RWPE2 (cell line): ENCODE measurements at regions not wholly inside any gene's neighbourhood (a gene's known extent, or its start where the extent isn't known, plus 50 kb on each side); places are given as distances from the start of the nearest gene placed in this dataset.

Experiments used
- ATAC-seq: fragments of 200-7000 bp; cut with Tn5 transposase; 3 replicates; pipeline ENCODE4 v1.9.1; 2021; ENCODE audit warnings: low read depth
- DNase-seq: peaks from one replicate; pipeline ENCODE4 v3.0.0-alpha.2; 2020; ENCODE audit warnings: low spot score
- H3K27ac ChIP-seq: fragments of 450-650 bp; 2 replicates; pipeline ENCODE4 v1.5.1; 2017; ENCODE audit warnings: mild to moderate bottlenecking; ENCODE audit not compliant: poor library complexity, severe bottlenecking
- H3K27me3 ChIP-seq: fragments of 250-450 bp; sonication (Bioruptor Pico); 2 replicates; pipeline ENCODE4 v1.5.1; 2021; ENCODE audit warnings: mild to moderate bottlenecking, moderate library complexity; ENCODE audit not compliant: insufficient read depth, poor library complexity, severe bottlenecking
- H3K36me3 ChIP-seq: fragments of 250-450 bp; sonication (Bioruptor Pico); 2 replicates; pipeline ENCODE4 v1.5.1; 2020; ENCODE audit warnings: low read depth, mild to moderate bottlenecking, moderate library complexity
- H3K4me1 ChIP-seq: fragments of 250-450 bp; sonication (Bioruptor Pico); 2 replicates; pipeline ENCODE4 v1.5.1; 2021; ENCODE audit warnings: mild to moderate bottlenecking, moderate library complexity; ENCODE audit not compliant: insufficient read depth, poor library complexity, severe bottlenecking
- H3K4me3 ChIP-seq: fragments of 250-450 bp; sonication (Bioruptor Pico); 2 replicates; pipeline ENCODE4 v1.5.1; 2021; ENCODE audit warnings: mild to moderate bottlenecking, moderate library complexity; ENCODE audit not compliant: severe bottlenecking
- H3K9me3 ChIP-seq: fragments of 250-450 bp; sonication (Bioruptor Pico); 2 replicates; pipeline ENCODE4 v1.5.1; 2021; ENCODE audit warnings: mild to moderate bottlenecking, moderate library complexity; ENCODE audit not compliant: severe bottlenecking
- CTCF ChIP-seq: fragments of 450-650 bp; IDR thresholded peaks from one replicate; pipeline ENCODE4 v1.5.1; 2017; ENCODE audit warnings: mild to moderate bottlenecking, moderate library complexity; ENCODE audit not compliant: poor library complexity, severe bottlenecking

GRCh38 chr7:109986701-109987100, 1104.2 kb upstream of the LRRN3 start:
- Histone ChIP-seq H3K27ac (no peak overlapping the region), H3K27me3 (no peaks in the 10 kb centered on the region), H3K4me3 (no peak overlapping the region), H3K4me1 (no peaks in the 10 kb centered on the region), H3K9me3 (no peaks in the 10 kb centered on the region), H3K36me3 (no peaks in the 10 kb centered on the region)
- TF ChIP-seq CTCF: no peak
- no peak for ATAC-seq
- no peak for DNase-seq

GRCh38 chr7:109996411-109996810, 1094.5 kb upstream of the LRRN3 start:
- no peak overlapping the region for H3K4me3 ChIP-seq
- no peak for TF ChIP-seq CTCF
- ATAC-seq: no peak
- no peaks in the 10 kb centered on the region for H3K9me3 ChIP-seq
- H3K27me3 ChIP-seq: no peaks in the 10 kb centered on the region
- H3K27ac ChIP-seq: no peak overlapping the region
- H3K36me3 ChIP-seq: no peaks in the 10 kb centered on the region
- no peaks in the 10 kb centered on the region for H3K4me1 ChIP-seq
- DNase-seq: no peak

- DNase-seq (no peak), ATAC-seq (no peak)
- TF ChIP-seq CTCF: no peak
- H3K9me3 ChIP-seq: no peaks in the 10 kb centered on the region
- no peaks in the 10 kb centered on the region for H3K36me3 ChIP-seq
- no peaks in the 10 kb centered on the region for H3K27me3 ChIP-seq
- H3K4me3 ChIP-seq: no peak overlapping the region
- no peaks in the 10 kb centered on the region for H3K4me1 ChIP-seq
- no peak overlapping the region for H3K27ac ChIP-seq
Measured at GRCh38 chr7:109996927-109997326, 1094.0 kb upstream of the LRRN3 start.

- TF ChIP-seq CTCF: no peak
- ATAC-seq: no peak
Measured at GRCh38 chr7:109997837-109998236, 1093.1 kb upstream of the LRRN3 start.

GRCh38 chr7:110001254-110001938, 1089.5 kb upstream of the LRRN3 start:
- ATAC-seq (no peak), DNase-seq (no peak)
- H3K27ac ChIP-seq: no peak overlapping the region
- no peak for TF ChIP-seq CTCF
- H3K9me3 ChIP-seq: no peaks in the 10 kb centered on the region
- no peak overlapping the region for H3K4me3 ChIP-seq
- H3K27me3 ChIP-seq: no peaks in the 10 kb centered on the region
- H3K4me1 ChIP-seq: no peaks in the 10 kb centered on the region
- H3K36me3 ChIP-seq: no peaks in the 10 kb centered on the region

More at GRCh38 chr7:109997837-109998236, 1093.1 kb upstream of the LRRN3 start:
- no peaks in the 10 kb centered on the region for H3K9me3 ChIP-seq
- no peak for DNase-seq
- H3K4me1 ChIP-seq: no peaks in the 10 kb centered on the region
- no peak overlapping the region for H3K27ac ChIP-seq
- no peaks in the 10 kb centered on the region for H3K27me3 ChIP-seq
- no peaks in the 10 kb centered on the region for H3K36me3 ChIP-seq
- H3K4me3 ChIP-seq: no peak overlapping the region
